ENCODE measurements at regions not wholly inside any gene's neighbourhood (a gene's known extent, or its start where the extent isn't known, plus 50 kb on each side); places are given as distances from the start of the nearest gene placed in this dataset.

GRCh38 chr3:120544361-120544760 lies 51.8 kb upstream of the NDUFB4 start:
- no peak for DNase-seq

GRCh38 chr3:120536642-120537041 lies 59.5 kb upstream of the NDUFB4 start:
- no peak for DNase-seq

DNA sequence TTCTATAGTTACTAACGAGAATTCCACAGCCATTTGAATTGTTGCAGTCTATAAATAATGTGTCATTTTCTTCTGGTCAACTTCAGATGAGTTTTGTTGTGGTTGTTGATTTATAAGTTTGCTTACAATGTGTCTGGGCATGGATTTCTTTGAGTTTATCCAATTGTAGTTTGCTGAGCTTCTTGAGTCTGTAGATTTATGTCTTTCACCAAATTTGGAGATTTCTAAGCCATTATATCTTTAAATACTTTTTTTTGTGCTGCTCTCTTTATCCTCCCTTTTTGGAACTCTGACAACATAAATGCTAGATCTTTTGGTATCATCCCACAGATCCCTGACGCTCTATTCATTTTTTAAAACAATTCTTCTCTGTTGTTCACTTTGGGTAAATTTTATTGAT lies 63.2 kb upstream of the NDUFB4 start:
- no peak for DNase-seq

GRCh38 chr3:120528163-120528562 lies 68.0 kb upstream of the NDUFB4 start:
- no peak for DNase-seq

DNA sequence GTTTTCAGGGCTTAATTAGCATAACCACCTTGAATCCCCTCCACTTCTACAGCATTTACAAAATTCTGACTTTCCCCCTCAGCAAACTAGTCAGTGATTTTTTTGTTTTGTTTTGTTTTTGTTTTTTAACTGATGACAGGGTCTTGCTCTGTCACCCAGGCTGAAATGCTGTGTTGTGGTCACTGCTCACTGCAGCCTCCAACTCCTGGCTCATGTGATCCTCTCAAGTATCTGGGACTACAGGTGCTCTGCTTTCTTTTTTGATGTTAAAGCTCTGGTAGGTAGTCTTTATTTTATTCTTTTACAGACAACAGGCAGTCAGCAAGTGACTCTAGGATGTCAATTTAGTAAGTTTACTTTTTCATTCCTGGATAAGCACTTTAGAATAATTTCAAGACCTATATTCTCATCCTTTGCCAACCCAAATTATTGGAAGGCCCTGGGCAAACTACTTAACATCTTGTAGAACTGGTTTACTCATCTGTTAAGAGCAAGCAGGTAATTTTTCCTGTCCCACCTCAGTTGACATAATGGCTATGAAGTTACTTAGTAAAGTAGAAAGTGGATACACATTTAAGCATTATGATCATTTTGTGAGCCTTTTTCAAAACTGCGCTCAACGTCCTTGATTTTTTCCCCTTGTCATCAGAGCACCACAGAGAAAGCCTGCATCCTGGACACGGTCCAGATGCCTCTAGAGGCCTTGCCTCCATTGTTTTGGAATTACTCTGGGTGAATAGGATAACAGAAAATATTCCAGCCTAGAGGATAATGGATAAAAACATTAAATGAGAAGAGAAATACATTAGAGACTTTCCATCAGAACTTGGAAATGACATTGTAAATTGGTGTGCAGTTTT lies 69.9 kb upstream of the NDUFB4 start:
- no peak for DNase-seq

GRCh38 chr3:120524171-120524923 lies 71.8 kb upstream of the NDUFB4 start:
- no peak for DNase-seq

GRCh38 chr3:120516136-120516535 lies 65.3 kb upstream of the FSTL1 start:
- no peak for DNase-seq

DNA sequence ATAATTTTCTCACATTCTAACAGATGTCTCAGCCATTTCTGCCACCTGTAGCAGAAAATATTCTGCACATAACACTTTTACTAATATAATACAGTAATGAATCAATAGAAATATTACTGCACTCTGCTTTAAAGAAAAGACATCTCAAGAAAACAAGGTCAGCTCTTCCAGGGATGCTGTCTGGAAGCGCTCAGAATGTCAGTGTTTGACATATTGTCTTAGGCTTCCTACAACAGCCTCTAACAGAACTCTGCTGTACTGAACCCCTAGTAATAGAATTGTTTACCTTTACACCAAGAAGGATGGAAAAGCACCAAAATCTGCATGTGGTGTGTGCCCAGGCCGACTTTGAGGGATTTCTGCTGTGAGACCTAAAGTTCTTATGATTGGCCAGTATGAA lies 61.9 kb upstream of the FSTL1 start:
- no peak for DNase-seq

- DNase-seq, result peak; percentile 19
These were observed 56.3 kb upstream of the FSTL1 start for GRCh38 chr3:120506828-120507774.

DNA sequence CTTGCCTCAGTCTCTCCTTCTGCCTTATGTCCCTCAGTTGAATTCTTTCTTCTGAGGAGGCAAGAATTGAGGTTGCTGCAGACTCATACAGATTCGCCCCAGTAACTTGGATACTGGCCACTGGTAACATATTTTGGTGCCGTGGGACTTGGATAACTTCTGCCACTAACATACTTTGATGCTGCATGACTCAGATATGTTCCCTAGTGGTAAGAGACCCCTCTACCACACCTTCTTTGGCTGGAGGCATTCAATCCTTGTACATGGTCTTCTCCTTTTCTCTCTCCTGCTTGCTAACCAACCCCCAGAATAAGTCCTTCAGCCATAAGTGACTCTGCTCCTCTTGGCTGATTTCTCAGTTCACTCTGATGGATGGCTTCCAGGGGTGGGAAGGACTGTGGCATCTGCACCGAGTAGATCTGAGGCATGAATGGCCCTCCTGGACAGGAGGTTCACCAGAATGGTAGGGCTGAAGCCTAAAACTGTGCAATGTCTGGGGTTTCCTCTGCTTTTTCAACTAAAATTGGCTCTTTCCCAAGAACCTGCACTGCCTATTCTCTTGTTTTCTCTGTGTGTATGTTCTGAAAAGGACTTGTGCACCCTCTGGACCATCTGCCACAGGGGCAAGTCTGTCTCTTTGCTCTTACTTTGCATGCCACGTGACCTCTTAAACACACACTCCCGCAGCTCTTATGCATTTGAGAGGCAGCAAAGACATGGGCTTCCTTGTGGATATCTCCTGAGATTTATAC lies 55.5 kb upstream of the FSTL1 start:
- DNase-seq, result no peak

- no peak for DNase-seq
These were observed 53.2 kb upstream of the FSTL1 start for GRCh38 chr3:120503727-120504616.

GRCh38 chr3:120502116-120502515 lies 51.3 kb upstream of the FSTL1 start:
- DNase-seq, result no peak

Data from CD4-positive, alpha-beta T cell treated with Interleukin-4 for 4 hours (primary cell).